Lung (tissue), 11 donors: ENCODE measurements at regions not wholly inside any gene's neighbourhood (a gene's known extent, or its start where the extent isn't known, plus 50 kb on each side); places are given as distances from the start of the nearest gene placed in this dataset.

ENCODE experiments used
- ATAC-seq: fragments of 200-7000 bp; cut with Tn5 transposase; one replicate; pipeline ENCODE4 v1.9.1; 2020; ENCODE audit warnings: moderate number of reproducible peaks; ENCODE audit not compliant: insufficient read depth, low FRiP score
- DNase-seq, 3 donors: peaks; one replicate each; pipeline ENCODE4 v3.0.0-alpha.2; 2013 to 2017
- H3K27ac ChIP-seq, 2 donors: one replicate each; pipeline ENCODE4 v1.5.1; 2013; ENCODE audit warnings: mild to moderate bottlenecking in 2 of 2, moderate library complexity in 2 of 2, control low read depth in 1 of 2, inconsistent platforms in 1 of 2, low read depth in 1 of 2, low read length in 1 of 2
- H3K27me3 ChIP-seq, 3 donors: one replicate each; pipeline ENCODE4 v1.5.1; 2013; ENCODE audit warnings: low read length in 2 of 3; ENCODE audit not compliant: control insufficient read depth in 3 of 3, insufficient read depth in 3 of 3
- H3K36me3 ChIP-seq, 4 donors: one replicate each; pipeline ENCODE4 v1.5.1; 2013; ENCODE audit warnings: low read length in 4 of 4, mild to moderate bottlenecking in 1 of 4, moderate library complexity in 1 of 4; ENCODE audit not compliant: control insufficient read depth in 4 of 4, insufficient read depth in 4 of 4
- H3K4me1 ChIP-seq, 5 donors: one replicate each; pipeline ENCODE4 v1.5.1; 2013; ENCODE audit warnings: low read length in 5 of 5, mild to moderate bottlenecking in 2 of 5, moderate library complexity in 1 of 5; ENCODE audit not compliant: control insufficient read depth in 5 of 5, insufficient read depth in 5 of 5
- H3K4me3 ChIP-seq: one replicate; pipeline ENCODE4 v1.5.1; 2013; ENCODE audit warnings: mild to moderate bottlenecking, control low read depth, moderate library complexity
- H3K9ac ChIP-seq, 2 donors: one replicate each; pipeline ENCODE4 v1.5.1; 2013; ENCODE audit warnings: low read length in 2 of 2, control low read depth in 1 of 2; ENCODE audit not compliant: insufficient read depth in 1 of 2
- H3K9me3 ChIP-seq, 4 donors: one replicate each; pipeline ENCODE4 v1.5.1; 2013; ENCODE audit warnings: low read length in 3 of 4, mild to moderate bottlenecking in 1 of 4, moderate library complexity in 1 of 4; ENCODE audit not compliant: control insufficient read depth in 4 of 4, insufficient read depth in 3 of 4
- WGBS, 2 donors: extraction: QIAGEN DNeasy Blood & Tissue Kit; methylation state at CpG; one replicate each; pipeline ENCODE4 v1.1.7; 2013; 5-methylcytosine and 5-hydroxymethylcytosine counted together
- TF ChIP-seq, protein P1 (sequence below): IDR thresholded peaks from 2 replicates; pipeline ENCODE4 v1.5.1; 2012; ENCODE audit warnings: mild to moderate bottlenecking; ENCODE audit errors: control extremely low read depth, extremely low read depth
- donor health status: control.
- donor health status: control.
- donor health status: Bipolar disorder and iron deficiency.
- donor health status: healthy.
- donor health status: DM: yes; HTN: yes; CAD: no.

DNA sequence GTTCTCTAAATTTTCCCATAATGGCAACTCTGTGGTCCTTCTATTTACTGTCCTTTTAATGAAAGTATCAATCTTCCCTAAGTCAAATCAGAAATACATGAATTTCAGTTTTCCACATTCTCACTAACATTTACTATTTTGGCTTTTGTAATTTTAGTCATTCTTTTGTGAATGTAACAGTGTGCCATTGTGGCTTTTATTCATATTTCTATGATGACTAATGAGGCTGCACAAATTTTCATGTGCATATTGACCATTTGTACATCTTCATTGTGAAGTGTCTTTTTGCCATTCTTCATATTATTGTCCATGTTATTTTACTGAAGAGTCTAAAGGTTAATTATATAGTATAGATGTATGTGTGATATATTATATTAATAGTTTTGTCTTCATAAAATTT lies 431.0 kb upstream of the BRINP3 start:
- Histone ChIP-seq H3K36me3 (no peaks in the 10 kb centered on the region), H3K4me1 (no peaks in the 10 kb centered on the region), H3K27me3 (no peaks in the 10 kb centered on the region), H3K9ac (no peak overlapping the region), H3K4me3 (no peak overlapping the region), H3K9me3 (no peaks in the 10 kb centered on the region), H3K27ac (no peak overlapping the region)
- no peak for DNase-seq
- TF ChIP-seq, protein P1, sequence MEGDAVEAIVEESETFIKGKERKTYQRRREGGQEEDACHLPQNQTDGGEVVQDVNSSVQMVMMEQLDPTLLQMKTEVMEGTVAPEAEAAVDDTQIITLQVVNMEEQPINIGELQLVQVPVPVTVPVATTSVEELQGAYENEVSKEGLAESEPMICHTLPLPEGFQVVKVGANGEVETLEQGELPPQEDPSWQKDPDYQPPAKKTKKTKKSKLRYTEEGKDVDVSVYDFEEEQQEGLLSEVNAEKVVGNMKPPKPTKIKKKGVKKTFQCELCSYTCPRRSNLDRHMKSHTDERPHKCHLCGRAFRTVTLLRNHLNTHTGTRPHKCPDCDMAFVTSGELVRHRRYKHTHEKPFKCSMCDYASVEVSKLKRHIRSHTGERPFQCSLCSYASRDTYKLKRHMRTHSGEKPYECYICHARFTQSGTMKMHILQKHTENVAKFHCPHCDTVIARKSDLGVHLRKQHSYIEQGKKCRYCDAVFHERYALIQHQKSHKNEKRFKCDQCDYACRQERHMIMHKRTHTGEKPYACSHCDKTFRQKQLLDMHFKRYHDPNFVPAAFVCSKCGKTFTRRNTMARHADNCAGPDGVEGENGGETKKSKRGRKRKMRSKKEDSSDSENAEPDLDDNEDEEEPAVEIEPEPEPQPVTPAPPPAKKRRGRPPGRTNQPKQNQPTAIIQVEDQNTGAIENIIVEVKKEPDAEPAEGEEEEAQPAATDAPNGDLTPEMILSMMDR, result no peak
- ATAC-seq, result no peak

DNA sequence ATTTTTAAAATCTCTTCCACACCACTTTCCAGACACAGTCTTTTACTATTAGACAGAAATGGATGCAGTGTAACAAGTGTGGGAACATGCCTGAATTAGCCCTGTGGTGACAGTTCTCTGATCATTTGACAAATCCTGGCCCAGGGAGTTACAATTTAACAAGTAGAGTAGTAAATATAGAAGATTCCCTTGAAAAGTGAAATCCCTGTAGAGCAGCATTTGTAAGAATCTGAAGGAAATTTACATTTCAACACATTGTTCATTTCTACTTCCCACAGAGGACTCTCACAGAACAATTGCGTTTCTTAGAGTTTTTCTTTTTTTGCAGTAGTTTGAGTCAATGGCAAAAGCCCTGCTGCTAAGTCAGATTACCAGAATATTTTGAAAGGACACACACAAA lies 458.3 kb upstream of the BRINP3 start:
- 71 to 95% methylated on average over 1 of the region's 1 CpG for WGBS, 2 donors
- Histone ChIP-seq H3K9me3 (no peaks in the 10 kb centered on the region), H3K4me3 (no peak overlapping the region), H3K27me3 (no peaks in the 10 kb centered on the region), H3K27ac (no peak overlapping the region), H3K36me3 (no peaks in the 10 kb centered on the region), H3K9ac (no peak overlapping the region), H3K4me1 (no peaks in the 10 kb centered on the region)
- TF ChIP-seq, protein P1, result no peak
- ATAC-seq (no peak), DNase-seq (no peak)

DNA sequence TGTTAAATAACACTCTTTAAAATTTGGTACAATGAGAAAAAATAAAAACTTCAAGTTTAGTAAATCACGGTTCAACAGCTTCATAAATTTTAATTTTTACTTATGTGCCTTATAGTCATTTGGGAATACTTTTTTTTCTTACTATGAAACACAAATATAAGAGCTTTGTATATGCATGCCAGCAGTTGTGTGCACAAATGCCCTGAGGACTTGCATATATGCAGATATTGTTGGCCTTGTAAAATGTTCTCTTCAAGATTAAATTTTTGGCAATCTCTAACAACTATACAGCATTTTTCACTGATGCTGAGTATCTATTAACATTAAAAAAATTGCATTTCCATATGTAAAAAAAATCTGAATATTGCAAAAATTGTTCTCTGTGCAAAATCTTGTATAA lies 458.7 kb upstream of the BRINP3 start:
- no peak for ATAC-seq
- H3K9me3 ChIP-seq, result no peaks in the 10 kb centered on the region
- no peak for DNase-seq
- H3K4me3 ChIP-seq, result no peak overlapping the region
- H3K36me3 ChIP-seq, result no peaks in the 10 kb centered on the region
- TF ChIP-seq, protein P1, result no peak
- no peaks in the 10 kb centered on the region for H3K27me3 ChIP-seq
- no peak overlapping the region for H3K27ac ChIP-seq
- H3K4me1 ChIP-seq, result no peaks in the 10 kb centered on the region
- H3K9ac ChIP-seq, result no peak overlapping the region
- 86 to 90% methylated on average over 1 of the region's 1 CpG for WGBS, 2 donors

DNA sequence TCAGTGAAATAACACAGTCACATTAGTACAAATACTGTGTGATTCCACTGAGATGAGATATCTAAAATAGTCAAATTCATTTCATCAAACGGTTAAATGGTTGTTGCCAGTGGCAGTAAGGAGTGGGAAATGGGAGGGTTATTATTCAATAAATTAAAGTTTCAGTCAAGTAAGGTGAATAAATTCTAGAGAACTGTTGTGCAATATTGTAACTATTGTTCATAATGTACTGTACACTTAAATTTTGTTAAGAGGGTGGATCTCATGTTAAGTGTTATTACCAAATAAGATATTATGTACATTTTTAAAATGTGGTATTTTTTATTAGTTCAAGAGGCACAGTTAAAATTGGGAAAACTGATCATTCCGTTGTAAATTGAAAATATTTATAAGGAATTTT lies 463.3 kb upstream of the BRINP3 start:
- no peaks in the 10 kb centered on the region for H3K9me3 ChIP-seq
- WGBS, 2 donors, result 73 to 84% methylated on average over 2 of the region's 2 CpGs
- TF ChIP-seq, protein P1, result no peak

More for the DNA sequence above, 463.3 kb upstream of the BRINP3 start:
- no peak overlapping the region for H3K9ac ChIP-seq
- no peaks in the 10 kb centered on the region for H3K4me1 ChIP-seq
- H3K36me3 ChIP-seq, result no peaks in the 10 kb centered on the region
- no peak overlapping the region for H3K4me3 ChIP-seq
- no peak overlapping the region for H3K27ac ChIP-seq
- DNase-seq (no peak), ATAC-seq (no peak)
- no peaks in the 10 kb centered on the region for H3K27me3 ChIP-seq
